HEK293T (cell line): ENCODE measurements at regions not wholly inside any gene's neighbourhood (a gene's known extent, or its start where the extent isn't known, plus 50 kb on each side); places are given as distances from the start of the nearest gene placed in this dataset.

Source experiments
- CTCF ChIA-PET: fragments of 350-600 bp; formaldehyde crosslinking; extraction: SDS; loops from one replicate; lab custom pipeline; 2021; ENCODE audit warnings: antibody characterized with exemption, inconsistent platforms; lab: Yijun Ruan, JAX
- POLR2A ChIA-PET: fragments of 350-600 bp; formaldehyde crosslinking; extraction: SDS; loops from one replicate; lab custom pipeline; 2020; ENCODE audit warnings: antibody characterized with exemption, inconsistent platforms; lab: Yijun Ruan, JAX
- DNase-seq: peaks from one replicate; pipeline ENCODE4 v3.0.0; 2012; ENCODE audit warnings: mixed read lengths; ENCODE audit errors: extremely low spot score
- ARNT ChIP-seq: fragments of 450-650 bp; IDR thresholded peaks from 2 replicates; pipeline ENCODE4 v1.6.1; 2017; ENCODE audit warnings: mild to moderate bottlenecking
- BHLHE40 ChIP-seq: fragments of 450-650 bp; IDR thresholded peaks from 2 replicates; pipeline ENCODE4 v1.6.1; 2016; ENCODE audit warnings: mild to moderate bottlenecking, moderate library complexity, borderline replicate concordance
- CTBP1 ChIP-seq: fragments of 450-650 bp; IDR thresholded peaks from 2 replicates; pipeline ENCODE4 v1.6.1; 2016; ENCODE audit warnings: borderline replicate concordance
- ELF4 ChIP-seq: fragments of 450-650 bp; IDR thresholded peaks from 2 replicates; pipeline ENCODE4 v1.6.1; 2017; ENCODE audit warnings: antibody characterized with exemption
- FOXA1 ChIP-seq: fragments of 450-650 bp; IDR thresholded peaks from 2 replicates; pipeline ENCODE4 v1.6.1; 2016; ENCODE audit warnings: mild to moderate bottlenecking
- FOXK2 ChIP-seq: fragments of 450-650 bp; IDR thresholded peaks from 2 replicates; pipeline ENCODE4 v1.6.1; 2016; ENCODE audit warnings: mild to moderate bottlenecking
- FOXM1 ChIP-seq: fragments of 450-650 bp; IDR thresholded peaks from 2 replicates; pipeline ENCODE4 v1.6.1; 2017; ENCODE audit warnings: mild to moderate bottlenecking, borderline replicate concordance
- HDGF ChIP-seq: fragments of 450-650 bp; IDR thresholded peaks from 2 replicates; pipeline ENCODE4 v1.6.1; 2017; ENCODE audit warnings: antibody characterized with exemption, borderline replicate concordance
- L3MBTL2 ChIP-seq: fragments of 450-650 bp; conservative IDR thresholded peaks from 2 replicates; pipeline ENCODE4 v1.6.1; 2016; ENCODE audit warnings: mild to moderate bottlenecking
- LEF1 ChIP-seq: fragments of 450-650 bp; IDR thresholded peaks from 2 replicates; pipeline ENCODE4 v1.6.1; 2017; ENCODE audit warnings: mild to moderate bottlenecking, borderline replicate concordance
- NFRKB ChIP-seq: fragments of 450-650 bp; IDR thresholded peaks from 2 replicates; pipeline ENCODE4 v1.6.1; 2016; ENCODE audit warnings: mild to moderate bottlenecking, moderate library complexity
- PKNOX1 ChIP-seq: fragments of 450-650 bp; IDR thresholded peaks from 2 replicates; pipeline ENCODE4 v1.6.1; 2016
- SP1 ChIP-seq: fragments of 450-650 bp; IDR thresholded peaks from 2 replicates; pipeline ENCODE4 v1.6.1; 2017
- SUZ12 ChIP-seq: fragments of 450-650 bp; IDR thresholded peaks from 2 replicates; pipeline ENCODE4 v1.6.1; 2016; ENCODE audit warnings: mild to moderate bottlenecking
- TARDBP ChIP-seq: fragments of 450-650 bp; IDR thresholded peaks from 2 replicates; pipeline ENCODE4 v1.6.1; 2016

- CTCF ChIA-PET: interaction anchor here (1.1 kb wide), 1 partner anchor 8 kb away, joined by 3 read pairs; no protein-coding TSS in a partner anchor
- DNase-seq: peak; percentile 67
- POLR2A ChIA-PET: interaction anchor here (0.9 kb wide), 2 partner anchors 22 to 62 kb away, joined by 3 to 5 read pairs; partner anchors contain the start of gene CCDC71L
- no peak for TF ChIP-seq SP1
- no peak for TF ChIP-seq ARNT
- TF ChIP-seq L3MBTL2: peak; percentile 42; the same call in 1 of the 2 replicates
- no peak for TF ChIP-seq LEF1
- no peak for TF ChIP-seq BHLHE40
- 0 out of 2 replicates have a peak, but pooled peaks have one; percentile 23 for TF ChIP-seq ELF4
- TF ChIP-seq PKNOX1: peak; percentile 77
- TF ChIP-seq TARDBP: no peak
Observed at GRCh38 chr7:106598663-106599342, 62.2 kb downstream of the CCDC71L start.

DNA sequence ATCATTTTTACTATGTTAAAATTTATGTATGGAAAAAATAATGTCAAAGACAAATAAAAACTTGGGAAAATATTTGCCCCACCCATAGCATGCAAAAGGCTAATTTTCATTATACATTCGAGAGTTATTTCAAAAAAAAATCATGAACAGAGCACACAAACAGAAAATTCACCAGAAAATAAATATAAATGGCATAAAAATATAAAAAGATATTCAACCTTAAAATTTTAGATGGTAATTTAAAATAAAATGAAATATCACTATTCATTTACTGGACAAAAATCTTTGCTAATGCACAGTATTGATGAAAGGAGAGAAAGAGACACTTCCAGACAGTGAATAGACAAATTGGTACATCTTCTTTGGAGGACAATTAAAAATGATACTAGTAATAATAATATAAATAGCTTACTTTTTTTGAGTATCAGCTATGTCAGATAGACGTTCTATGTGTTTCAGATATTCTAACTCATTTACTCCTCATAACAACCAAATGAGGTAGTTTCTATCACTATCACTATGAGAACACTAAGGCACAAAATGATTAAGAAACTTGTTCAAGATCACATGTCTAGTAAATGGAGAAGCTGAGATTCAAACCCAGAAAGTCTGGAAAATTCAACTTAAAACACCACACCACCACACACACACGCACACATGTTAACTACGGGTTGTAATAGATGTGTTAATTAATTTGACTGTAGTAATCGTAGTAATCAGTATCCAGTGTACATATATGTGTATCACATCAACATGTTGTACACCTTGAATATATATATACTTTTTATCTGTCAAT, 63.0 kb downstream of the CCDC71L start:
- CTCF ChIA-PET: no interaction called here
- no peak for DNase-seq
- no peak for TF ChIP-seq NFRKB
- no peak for TF ChIP-seq LEF1
- no peak for TF ChIP-seq CTBP1
- TF ChIP-seq SP1: no peak
- TF ChIP-seq L3MBTL2: no peak
- no peak for TF ChIP-seq SUZ12
- TF ChIP-seq HDGF: no peak
- TF ChIP-seq PKNOX1: no peak
- POLR2A ChIA-PET: interaction anchor here (0.9 kb wide), 2 partner anchors 22 to 63 kb away, joined by 3 to 5 read pairs; partner anchors contain the start of gene CCDC71L

- CTCF ChIA-PET: no interaction called here
- no peak for DNase-seq
- POLR2A ChIA-PET: interaction anchor here (1.0 kb wide), 1 partner anchor 62 kb away, joined by 3 read pairs; no protein-coding TSS in a partner anchor
- TF ChIP-seq BHLHE40: no peak
- no peak for TF ChIP-seq ARNT
- no peak for TF ChIP-seq L3MBTL2
- no peak for TF ChIP-seq CTBP1
- TF ChIP-seq SUZ12: no peak
- no peak for TF ChIP-seq SP1
- no peak for TF ChIP-seq FOXK2
- no peak for TF ChIP-seq ELF4
- no peak for TF ChIP-seq HDGF
- no peak for TF ChIP-seq NFRKB
Observed at GRCh38 chr7:106597014-106597413, 63.9 kb downstream of the CCDC71L start.

GRCh38 chr7:106595922-106596321, 65.0 kb downstream of the CCDC71L start:
- TF ChIP-seq HDGF (no peak), BHLHE40 (no peak), ELF4 (no peak), CTBP1 (no peak), FOXK2 (no peak), LEF1 (no peak), NFRKB (no peak), PKNOX1 (no peak), FOXM1 (no peak), L3MBTL2 (no peak), FOXA1 (no peak), ARNT (no peak), SUZ12 (no peak), TARDBP (no peak)
- ChIA-PET POLR2A (interaction anchor here (1.0 kb wide), 1 partner anchor 63 kb away, joined by 3 read pairs; no protein-coding TSS in a partner anchor), CTCF (no interaction called here)
- no peak for DNase-seq

DNA sequence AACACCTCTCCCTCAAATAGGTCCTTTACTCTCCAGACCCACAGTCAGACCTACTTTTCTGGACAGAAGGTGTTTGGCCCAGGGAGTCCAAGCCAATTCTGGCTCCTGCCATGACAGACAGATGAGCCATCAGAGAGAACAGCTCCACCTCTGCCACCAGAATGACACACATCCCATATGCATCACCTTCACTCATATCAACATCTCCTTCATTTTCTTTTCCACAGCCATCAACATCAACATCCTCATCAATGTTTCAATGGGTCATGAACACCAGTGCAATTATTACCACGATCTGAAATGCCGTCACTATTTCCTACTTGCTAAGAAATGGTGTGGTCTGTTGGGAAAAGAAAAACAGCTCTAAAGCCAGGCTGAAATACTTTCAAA, 67.9 kb downstream of the CCDC71L start:
- ChIA-PET CTCF (no interaction called here), POLR2A (no interaction called here)
- no peak for TF ChIP-seq FOXM1
- TF ChIP-seq PKNOX1: no peak
- no peak for TF ChIP-seq FOXK2
- TF ChIP-seq SUZ12: no peak
- DNase-seq: no peak
